ENCODE measurements at regions not wholly inside any gene's neighbourhood (a gene's known extent, or its start where the extent isn't known, plus 50 kb on each side); places are given as distances from the start of the nearest gene placed in this dataset.

GRCh38 chr12:126084480-126084879, 1019.2 kb downstream of the AACS start:
- TF ChIP-seq POLR2A (IDR thresholded peaks at IDR 0.05) (no peak), POLR2AphosphoS5 (IDR thresholded peaks at IDR 0.05) (no peak), CTCF (IDR thresholded peaks at IDR 0.05) (no peak)
- Histone ChIP-seq H3K27me3 (replicated peaks; ENCODE audit: insufficient read depth) (no peaks in the 10 kb centered on the region), H3K4me1 (replicated peaks) (no peaks in the 10 kb centered on the region)

GRCh38 chr12:126086242-126086641, 1021.0 kb downstream of the AACS start:
- 44% methylated on average over 3 of the region's 3 CpGs for WGBS
- no peak for TF ChIP-seq CTCF (IDR thresholded peaks at IDR 0.05)
- TF ChIP-seq POLR2A (IDR thresholded peaks at IDR 0.05) = no peak
- intact Hi-C loops (cut with DNase I) = no loop called here

More at GRCh38 chr12:126084480-126084879, 1019.2 kb downstream of the AACS start:
- H3K9me3 ChIP-seq = no peaks in the 10 kb centered on the region
- H3K27ac ChIP-seq = no peak overlapping the region
- H3K4me3 ChIP-seq = no peak overlapping the region
- intact Hi-C loops (cut with DNase I) = no loop called here
- DNase-seq (ENCODE audit: low spot score) = no peak
- no peaks in the 10 kb centered on the region for H3K36me3 ChIP-seq

GRCh38 chr12:126087692-126088091, 1022.5 kb downstream of the AACS start:
- TF ChIP-seq CTCF (IDR thresholded peaks at IDR 0.05) (no peak), POLR2AphosphoS5 (IDR thresholded peaks at IDR 0.05) (no peak), POLR2A (IDR thresholded peaks at IDR 0.05) (no peak)
- WGBS = 55% methylated on average over 3 of the region's 3 CpGs
- Histone ChIP-seq H3K9me3 (no peaks in the 10 kb centered on the region), H3K27me3 (replicated peaks; ENCODE audit: insufficient read depth) (no peaks in the 10 kb centered on the region), H3K27ac (no peak overlapping the region), H3K4me1 (replicated peaks) (no peaks in the 10 kb centered on the region), H3K4me3 (no peak overlapping the region), H3K36me3 (no peaks in the 10 kb centered on the region)
- no peak for DNase-seq (ENCODE audit: low spot score)
- intact Hi-C loops (cut with DNase I) = no loop called here

More at GRCh38 chr12:126086242-126086641, 1021.0 kb downstream of the AACS start:
- Histone ChIP-seq H3K27ac (no peak overlapping the region), H3K9me3 (no peaks in the 10 kb centered on the region), H3K36me3 (no peaks in the 10 kb centered on the region), H3K4me1 (replicated peaks) (no peaks in the 10 kb centered on the region), H3K4me3 (no peak overlapping the region), H3K27me3 (replicated peaks; ENCODE audit: insufficient read depth) (no peaks in the 10 kb centered on the region)
- no peak for DNase-seq (ENCODE audit: low spot score)

GRCh38 chr12:126093908-126094307, 1028.7 kb downstream of the AACS start:
- no peak overlapping the region for H3K4me3 ChIP-seq
- H3K4me1 ChIP-seq (replicated peaks) = no peaks in the 10 kb centered on the region
- TF ChIP-seq POLR2AphosphoS5 (IDR thresholded peaks at IDR 0.05) (no peak), CTCF (IDR thresholded peaks at IDR 0.05) (no peak), POLR2A (IDR thresholded peaks at IDR 0.05) (no peak)
- no peaks in the 10 kb centered on the region for H3K9me3 ChIP-seq
- no peak overlapping the region for H3K27ac ChIP-seq
- 90% methylated on average over 1 of the region's 1 CpG for WGBS
- no peak for DNase-seq (ENCODE audit: low spot score)
- no peaks in the 10 kb centered on the region for H3K27me3 ChIP-seq (replicated peaks; ENCODE audit: insufficient read depth)
- intact Hi-C loops (cut with DNase I) = no loop called here
- H3K36me3 ChIP-seq = no peaks in the 10 kb centered on the region

GRCh38 chr12:126095748-126096510, 1030.7 kb downstream of the AACS start:
- 84% methylated on average over 3 of the region's 3 CpGs for WGBS
- TF ChIP-seq POLR2AphosphoS5 (IDR thresholded peaks at IDR 0.05) (no peak), CTCF (IDR thresholded peaks at IDR 0.05) (no peak), POLR2A (IDR thresholded peaks at IDR 0.05) (no peak)
- DNase-seq (ENCODE audit: low spot score) = no peak

More at GRCh38 chr12:126095748-126096510, 1030.7 kb downstream of the AACS start:
- Histone ChIP-seq H3K27ac (no peak overlapping the region), H3K36me3 (no peaks in the 10 kb centered on the region), H3K4me1 (replicated peaks) (no peaks in the 10 kb centered on the region), H3K4me3 (no peak overlapping the region), H3K9me3 (no peaks in the 10 kb centered on the region), H3K27me3 (replicated peaks; ENCODE audit: insufficient read depth) (no peaks in the 10 kb centered on the region)
- intact Hi-C loops (cut with DNase I) = no loop called here

Measured in prostate gland (tissue), 2 donors.